ENCODE measurements at regions not wholly inside any gene's neighbourhood (a gene's known extent, or its start where the extent isn't known, plus 50 kb on each side); places are given as distances from the start of the nearest gene placed in this dataset.

DNA sequence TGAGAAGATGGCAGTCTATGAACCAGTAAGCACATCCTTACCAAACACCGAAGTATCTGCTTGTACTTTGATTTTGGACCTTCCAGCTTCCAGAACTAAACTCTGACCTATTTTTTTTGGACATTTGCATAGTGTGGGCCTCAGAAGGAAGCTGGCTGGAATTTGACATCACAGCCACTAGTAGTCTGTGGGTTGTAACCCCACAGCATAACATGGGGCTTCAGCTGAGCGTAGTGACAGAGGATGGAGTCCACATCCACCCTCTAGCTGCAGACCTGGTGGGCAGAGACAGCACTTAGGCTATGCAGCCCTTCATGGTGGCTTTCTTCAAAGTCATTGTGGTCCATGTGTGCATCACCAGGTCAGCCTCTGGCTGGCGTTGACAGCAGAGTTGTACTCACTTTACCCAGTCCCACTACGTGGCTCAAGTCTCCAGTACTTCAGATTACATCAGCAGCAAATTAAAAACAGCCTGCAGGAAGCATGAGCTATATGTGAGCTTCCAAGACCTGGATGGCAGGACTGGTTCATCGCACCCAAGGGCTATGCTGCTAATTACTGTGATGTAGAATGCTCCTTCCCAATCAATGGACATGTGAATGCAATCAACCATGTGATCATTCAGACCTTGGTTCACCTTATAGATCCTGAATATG lies 58.6 kb upstream of the VPREB1 start:
- TF ChIP-seq, protein P1, sequence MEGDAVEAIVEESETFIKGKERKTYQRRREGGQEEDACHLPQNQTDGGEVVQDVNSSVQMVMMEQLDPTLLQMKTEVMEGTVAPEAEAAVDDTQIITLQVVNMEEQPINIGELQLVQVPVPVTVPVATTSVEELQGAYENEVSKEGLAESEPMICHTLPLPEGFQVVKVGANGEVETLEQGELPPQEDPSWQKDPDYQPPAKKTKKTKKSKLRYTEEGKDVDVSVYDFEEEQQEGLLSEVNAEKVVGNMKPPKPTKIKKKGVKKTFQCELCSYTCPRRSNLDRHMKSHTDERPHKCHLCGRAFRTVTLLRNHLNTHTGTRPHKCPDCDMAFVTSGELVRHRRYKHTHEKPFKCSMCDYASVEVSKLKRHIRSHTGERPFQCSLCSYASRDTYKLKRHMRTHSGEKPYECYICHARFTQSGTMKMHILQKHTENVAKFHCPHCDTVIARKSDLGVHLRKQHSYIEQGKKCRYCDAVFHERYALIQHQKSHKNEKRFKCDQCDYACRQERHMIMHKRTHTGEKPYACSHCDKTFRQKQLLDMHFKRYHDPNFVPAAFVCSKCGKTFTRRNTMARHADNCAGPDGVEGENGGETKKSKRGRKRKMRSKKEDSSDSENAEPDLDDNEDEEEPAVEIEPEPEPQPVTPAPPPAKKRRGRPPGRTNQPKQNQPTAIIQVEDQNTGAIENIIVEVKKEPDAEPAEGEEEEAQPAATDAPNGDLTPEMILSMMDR (IDR thresholded peaks at IDR 0.05) = no peak
- TF ChIP-seq POLR2A (IDR thresholded peaks at IDR 0.05) = no peak

Data from testis (tissue), 2 donors.